Activated CD8-positive, alpha-beta T cell treated with anti-CD3 and anti-CD28 coated beads, Interleukin-2, amount 10 ng/mL, durations not matched to agents 7 days and 5 days (primary cell): ENCODE measurements at regions not wholly inside any gene's neighbourhood (a gene's known extent, or its start where the extent isn't known, plus 50 kb on each side); places are given as distances from the start of the nearest gene placed in this dataset.
"Not testable (repeated sequence)": the region's sequence is repeated elsewhere in the genome, so short reads cannot be mapped to it uniquely, and the experiment has no call there.

ENCODE experiments used
- ATAC-seq: fragments of 150-1000 bp; cut with Tn5 transposase; one replicate; pipeline ENCODE4 v1.10.0; 2021; ENCODE audit warnings: moderate library complexity
- CTCF ChIA-PET: fragments of 350-600 bp; sonication (Branson Sonifier 250); formaldehyde crosslinking; loops from one replicate; lab custom pipeline; 2021; ENCODE audit warnings: antibody characterized with exemption; lab: Charles Lee
- POLR2A ChIA-PET: fragments of 350-600 bp; sonication (Branson Sonifier 250); formaldehyde crosslinking; loops from one replicate; lab custom pipeline; 2021; ENCODE audit warnings: antibody characterized with exemption; lab: Charles Lee
- DNase-seq: peaks from one replicate; pipeline ENCODE4 v3.0.0-alpha.2; 2020
- H3K27ac Mint-ChIP-seq: one replicate; pipeline ENCODE4 v1.8.0; 2021; ENCODE audit warnings: mild to moderate bottlenecking, mixed read lengths
- H3K27me3 Mint-ChIP-seq: one replicate; pipeline ENCODE4 v1.8.0; 2021; ENCODE audit warnings: low read depth, mixed read lengths
- H3K36me3 Mint-ChIP-seq: one replicate; pipeline ENCODE4 v1.8.0; 2021; ENCODE audit warnings: low read depth, mixed read lengths
- H3K4me1 Mint-ChIP-seq: one replicate; pipeline ENCODE4 v1.8.0; 2021; ENCODE audit warnings: low read depth, mixed read lengths
- H3K4me3 Mint-ChIP-seq: one replicate; pipeline ENCODE4 v1.8.0; 2021; ENCODE audit warnings: mild to moderate bottlenecking, mixed read lengths
- H3K9me3 Mint-ChIP-seq: one replicate; pipeline ENCODE4 v1.8.0; 2022; ENCODE audit warnings: mixed read lengths; ENCODE audit not compliant: insufficient read depth

GRCh38 chr18:7178568-7178967 lies 52.3 kb upstream of the LRRC30 start:
- CTCF ChIA-PET, H3K36me3 Mint-ChIP-seq, H3K4me1 Mint-ChIP-seq, H3K4me3 Mint-ChIP-seq, ATAC-seq, POLR2A ChIA-PET, H3K27me3 Mint-ChIP-seq, DNase-seq, H3K9me3 Mint-ChIP-seq, H3K27ac Mint-ChIP-seq: not testable (repeated sequence)

GRCh38 chr18:7177116-7177744 lies 53.7 kb upstream of the LRRC30 start:
- CTCF ChIA-PET: interaction anchor here (0.8 to 1.3 kb wide), 4 partner anchors 13 to 1298 kb away, joined by 3 to 4 read pairs (median 3); no protein-coding TSS in a partner anchor
- H3K27ac Mint-ChIP-seq: no peak overlapping the region
- no peaks in the 10 kb centered on the region for H3K4me1 Mint-ChIP-seq
- no peaks in the 10 kb centered on the region for H3K9me3 Mint-ChIP-seq
- ATAC-seq: no peak
- no peaks in the 10 kb centered on the region for H3K27me3 Mint-ChIP-seq
- no peak overlapping the region for H3K4me3 Mint-ChIP-seq
- H3K36me3 Mint-ChIP-seq: no peaks in the 10 kb centered on the region
- no peak for DNase-seq
- POLR2A ChIA-PET: no interaction called here

- CTCF ChIA-PET: no interaction called here
- Mint-ChIP-seq H3K36me3 (no peaks in the 10 kb centered on the region), H3K4me3 (no peak overlapping the region), H3K27me3 (no peaks in the 10 kb centered on the region), H3K9me3 (no peaks in the 10 kb centered on the region), H3K27ac (no peak overlapping the region), H3K4me1 (no peaks in the 10 kb centered on the region)
- POLR2A ChIA-PET: no interaction called here
- no peak for DNase-seq
- ATAC-seq: no peak
Measured at GRCh38 chr18:7174344-7175095, 56.4 kb upstream of the LRRC30 start.

- DNase-seq (no peak), ATAC-seq (no peak)
- ChIA-PET CTCF (no interaction called here), POLR2A (interaction anchor here (0.6 kb wide), 1 partner anchor 60 kb away, joined by 3 read pairs; no protein-coding TSS in a partner anchor)
- no peaks in the 10 kb centered on the region for H3K27me3 Mint-ChIP-seq
- no peaks in the 10 kb centered on the region for H3K36me3 Mint-ChIP-seq
- H3K27ac Mint-ChIP-seq: no peak overlapping the region
- no peak overlapping the region for H3K4me3 Mint-ChIP-seq
- H3K4me1 Mint-ChIP-seq: no peaks in the 10 kb centered on the region
- no peaks in the 10 kb centered on the region for H3K9me3 Mint-ChIP-seq
Measured at GRCh38 chr18:7173216-7173615, 55.6 kb upstream of the LAMA1 start.

GRCh38 chr18:7172611-7173010 lies 55.0 kb upstream of the LAMA1 start:
- DNase-seq: no peak
- no peak for ATAC-seq
- Mint-ChIP-seq H3K4me3 (no peak overlapping the region), H3K9me3 (no peaks in the 10 kb centered on the region), H3K27me3 (no peaks in the 10 kb centered on the region), H3K27ac (no peak overlapping the region), H3K4me1 (no peaks in the 10 kb centered on the region), H3K36me3 (no peaks in the 10 kb centered on the region)
- POLR2A ChIA-PET: no interaction called here
- CTCF ChIA-PET: no interaction called here

- H3K4me3 Mint-ChIP-seq: no peak overlapping the region
- no peak for ATAC-seq
- POLR2A ChIA-PET: no interaction called here
Measured at GRCh38 chr18:7170292-7170691, 52.7 kb upstream of the LAMA1 start.

GRCh38 chr18:7169601-7170000 lies 52.0 kb upstream of the LAMA1 start:
- no peak overlapping the region for H3K27ac Mint-ChIP-seq
- H3K4me1 Mint-ChIP-seq: no peaks in the 10 kb centered on the region
- no peaks in the 10 kb centered on the region for H3K27me3 Mint-ChIP-seq
- H3K4me3 Mint-ChIP-seq: no peak overlapping the region
- no peaks in the 10 kb centered on the region for H3K9me3 Mint-ChIP-seq
- CTCF ChIA-PET: no interaction called here
- DNase-seq (no peak), ATAC-seq (no peak)
- POLR2A ChIA-PET: no interaction called here
- H3K36me3 Mint-ChIP-seq: no peaks in the 10 kb centered on the region

More at GRCh38 chr18:7170292-7170691, 52.7 kb upstream of the LAMA1 start:
- no peaks in the 10 kb centered on the region for H3K9me3 Mint-ChIP-seq
- H3K27me3 Mint-ChIP-seq: no peaks in the 10 kb centered on the region
- CTCF ChIA-PET: no interaction called here
- no peak for DNase-seq
- H3K27ac Mint-ChIP-seq: no peak overlapping the region
- H3K36me3 Mint-ChIP-seq: no peaks in the 10 kb centered on the region
- H3K4me1 Mint-ChIP-seq: no peaks in the 10 kb centered on the region

GRCh38 chr18:7168408-7168807 lies 50.8 kb upstream of the LAMA1 start:
- ChIA-PET POLR2A (no interaction called here), CTCF (no interaction called here)
- ATAC-seq (no peak), DNase-seq (no peak)
- no peaks in the 10 kb centered on the region for H3K27me3 Mint-ChIP-seq
- no peak overlapping the region for H3K27ac Mint-ChIP-seq
- H3K4me3 Mint-ChIP-seq: no peak overlapping the region
- H3K9me3 Mint-ChIP-seq: no peaks in the 10 kb centered on the region
- H3K36me3 Mint-ChIP-seq: no peaks in the 10 kb centered on the region
- H3K4me1 Mint-ChIP-seq: no peaks in the 10 kb centered on the region
